Liver (tissue), 7 donors: ENCODE measurements at regions not wholly inside any gene's neighbourhood (a gene's known extent, or its start where the extent isn't known, plus 50 kb on each side); places are given as distances from the start of the nearest gene placed in this dataset.

Source experiments
- DNase-seq: peaks from one replicate; pipeline ENCODE4 v3.0.0-alpha.2; 2017; ENCODE audit warnings: low spot score
- H3K27ac ChIP-seq, 2 donors: one replicate each; pipeline ENCODE4 v1.7.0; 2013; ENCODE audit warnings: inconsistent platforms in 2 of 2, low read length in 2 of 2, control low read depth in 1 of 2, low read depth in 1 of 2, mild to moderate bottlenecking in 1 of 2
- H3K27me3 ChIP-seq, 4 donors: one replicate each; pipeline versions ENCODE4 v1.6.1 to v1.7.0; 2013; ENCODE audit warnings: low read length in 3 of 4, inconsistent platforms in 1 of 4, mild to moderate bottlenecking in 1 of 4, moderate library complexity in 1 of 4; ENCODE audit not compliant: control insufficient read depth in 4 of 4, insufficient read depth in 4 of 4
- H3K36me3 ChIP-seq, 4 donors: one replicate each; pipeline versions ENCODE4 v1.6.1 to v1.7.0; 2013; ENCODE audit warnings: low read length in 3 of 4, mild to moderate bottlenecking in 3 of 4, low read depth in 1 of 4, moderate library complexity in 1 of 4; ENCODE audit not compliant: control insufficient read depth in 4 of 4, insufficient read depth in 3 of 4
- H3K4me1 ChIP-seq, 4 donors: one replicate each; pipeline versions ENCODE4 v1.6.1 to v1.7.0; 2013; ENCODE audit warnings: low read length in 3 of 4, mild to moderate bottlenecking in 3 of 4, moderate library complexity in 1 of 4; ENCODE audit not compliant: control insufficient read depth in 4 of 4, insufficient read depth in 4 of 4
- H3K4me3 ChIP-seq, 3 donors: one replicate each; pipeline versions ENCODE4 v1.6.1 to v1.7.0; 2013; ENCODE audit warnings: low read length in 3 of 3, control low read depth in 1 of 3, low read depth in 1 of 3, mild to moderate bottlenecking in 1 of 3
- H3K9ac ChIP-seq, 2 donors: one replicate each; pipeline ENCODE4 v1.7.0; 2013; ENCODE audit warnings: low read length in 2 of 2, mild to moderate bottlenecking in 2 of 2, moderate library complexity in 2 of 2, control low read depth in 1 of 2, low read depth in 1 of 2
- H3K9me3 ChIP-seq, 4 donors: one replicate each; pipeline versions ENCODE4 v1.6.1 to v1.7.0; 2013; ENCODE audit warnings: low read length in 3 of 4; ENCODE audit not compliant: control insufficient read depth in 4 of 4
- EGR1 ChIP-seq, 2 donors: IDR thresholded peaks; 2 replicates each; pipeline ENCODE4 v1.6.1; 2016 to 2018; ENCODE audit warnings: antibody characterized with exemption in 2 of 2, low read depth in 2 of 2
- FOXA1 ChIP-seq: IDR thresholded peaks from 2 replicates; pipeline ENCODE4 v1.6.1; 2016; ENCODE audit warnings: antibody characterized with exemption
- GABPA ChIP-seq, 2 donors: IDR thresholded peaks in 1 of 2; conservative IDR thresholded peaks in 1 of 2; 2 replicates each; pipeline ENCODE4 v1.6.1; 2016; ENCODE audit warnings: antibody characterized with exemption in 2 of 2, mild to moderate bottlenecking in 1 of 2, moderate library complexity in 1 of 2
- HNF4A ChIP-seq, 2 donors: conservative IDR thresholded peaks; 2 replicates each; pipeline ENCODE4 v1.6.1; 2016; ENCODE audit warnings: antibody characterized with exemption in 2 of 2, mild to moderate bottlenecking in 2 of 2
- HNF4G ChIP-seq: IDR thresholded peaks from 2 replicates; pipeline ENCODE4 v1.6.1; 2016; ENCODE audit warnings: antibody characterized with exemption
- JUND ChIP-seq, 2 donors: IDR thresholded peaks; 2 replicates each; pipeline ENCODE4 v1.6.1; 2016; ENCODE audit warnings: antibody characterized with exemption in 2 of 2
- NR2F2 ChIP-seq: IDR thresholded peaks from 2 replicates; pipeline ENCODE4 v1.6.1; 2016; ENCODE audit warnings: antibody characterized with exemption
- RAD21 ChIP-seq, 2 donors: IDR thresholded peaks; 2 replicates each; pipeline ENCODE4 v1.6.1; 2016; ENCODE audit warnings: antibody characterized with exemption in 2 of 2, mild to moderate bottlenecking in 2 of 2
- YY1 ChIP-seq: IDR thresholded peaks from 2 replicates; pipeline ENCODE4 v1.6.1; 2016; ENCODE audit warnings: antibody characterized with exemption, mild to moderate bottlenecking
- WGBS: extraction: QIAGEN DNeasy Blood & Tissue Kit; methylation state at CpG from one replicate; pipeline ENCODE4 v1.1.7; 2013; 5-methylcytosine and 5-hydroxymethylcytosine counted together
- TF ChIP-seq, protein P1 (sequence below): IDR thresholded peaks from 2 replicates; pipeline ENCODE4 v1.6.1; 2016; ENCODE audit warnings: antibody characterized with exemption
- TF ChIP-seq, protein P2 (sequence below): IDR thresholded peaks from 2 replicates; pipeline ENCODE4 v1.6.1; 2016; ENCODE audit warnings: antibody characterized with exemption
- TF ChIP-seq, protein P3 (sequence below): IDR thresholded peaks from 2 replicates; pipeline ENCODE4 v1.6.1; 2016; ENCODE audit warnings: antibody characterized with exemption
- donor health status: healthy.
- donor health status: healthy.
- donor health status: healthy.
- donor health status: healthy.

DNA sequence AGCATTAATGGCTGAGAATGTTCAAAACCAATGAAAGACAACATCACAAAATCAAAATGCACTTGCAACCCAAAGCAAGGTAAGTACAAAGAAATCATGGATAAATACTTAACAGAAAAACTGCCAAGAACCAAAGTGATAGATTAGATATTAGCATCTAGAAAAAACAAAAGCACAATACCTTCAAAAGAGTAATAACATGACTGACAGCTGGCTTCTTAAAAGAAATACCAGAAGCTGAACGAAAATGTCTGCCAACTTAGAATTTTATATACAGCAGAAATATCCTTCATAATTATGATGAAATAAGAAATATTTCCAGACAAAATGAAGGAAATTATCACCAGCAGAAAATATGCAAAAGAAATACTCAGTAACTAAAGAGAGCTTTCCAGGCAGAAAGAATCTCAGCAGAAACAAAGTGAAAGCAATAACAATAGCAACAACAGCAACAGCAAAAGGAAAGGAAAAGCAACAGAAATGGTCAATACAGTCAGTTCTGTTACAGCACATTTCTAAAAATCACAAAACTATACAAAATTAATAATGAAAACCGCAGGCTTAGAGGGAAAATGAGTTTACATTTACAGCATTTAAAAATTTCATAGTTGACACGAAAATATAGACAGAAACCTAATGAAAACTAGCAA is 121.5 kb upstream of the MAN1A1 start:
- Histone ChIP-seq H3K9me3 (no peaks in the 10 kb centered on the region), H3K4me3 (no peak overlapping the region), H3K27me3 (no peaks in the 10 kb centered on the region), H3K4me1 (no peaks in the 10 kb centered on the region), H3K27ac (no peak overlapping the region), H3K36me3 (no peaks in the 10 kb centered on the region), H3K9ac (no peak overlapping the region)
- 53% methylated on average over 3 of the region's 3 CpGs for WGBS
- TF ChIP-seq, protein P1, sequence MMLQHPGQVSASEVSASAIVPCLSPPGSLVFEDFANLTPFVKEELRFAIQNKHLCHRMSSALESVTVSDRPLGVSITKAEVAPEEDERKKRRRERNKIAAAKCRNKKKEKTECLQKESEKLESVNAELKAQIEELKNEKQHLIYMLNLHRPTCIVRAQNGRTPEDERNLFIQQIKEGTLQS: no peak
- TF ChIP-seq, protein P2, sequence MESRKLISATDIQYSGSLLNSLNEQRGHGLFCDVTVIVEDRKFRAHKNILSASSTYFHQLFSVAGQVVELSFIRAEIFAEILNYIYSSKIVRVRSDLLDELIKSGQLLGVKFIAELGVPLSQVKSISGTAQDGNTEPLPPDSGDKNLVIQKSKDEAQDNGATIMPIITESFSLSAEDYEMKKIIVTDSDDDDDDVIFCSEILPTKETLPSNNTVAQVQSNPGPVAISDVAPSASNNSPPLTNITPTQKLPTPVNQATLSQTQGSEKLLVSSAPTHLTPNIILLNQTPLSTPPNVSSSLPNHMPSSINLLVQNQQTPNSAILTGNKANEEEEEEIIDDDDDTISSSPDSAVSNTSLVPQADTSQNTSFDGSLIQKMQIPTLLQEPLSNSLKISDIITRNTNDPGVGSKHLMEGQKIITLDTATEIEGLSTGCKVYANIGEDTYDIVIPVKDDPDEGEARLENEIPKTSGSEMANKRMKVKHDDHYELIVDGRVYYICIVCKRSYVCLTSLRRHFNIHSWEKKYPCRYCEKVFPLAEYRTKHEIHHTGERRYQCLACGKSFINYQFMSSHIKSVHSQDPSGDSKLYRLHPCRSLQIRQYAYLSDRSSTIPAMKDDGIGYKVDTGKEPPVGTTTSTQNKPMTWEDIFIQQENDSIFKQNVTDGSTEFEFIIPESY: no peak
- no peak for TF ChIP-seq EGR1 (IDR thresholded peaks at IDR 0.05; ENCODE audit: low read depth in 2 of 2)
- TF ChIP-seq JUND (IDR thresholded peaks at IDR 0.05): no peak
- no peak for TF ChIP-seq HNF4A (conservative IDR thresholded peaks at IDR 0.05)
- no peak for TF ChIP-seq NR2F2
- TF ChIP-seq RAD21 (IDR thresholded peaks at IDR 0.05): no peak
- no peak for TF ChIP-seq GABPA (IDR thresholded peaks at IDR 0.05 in 1 of 2, conservative IDR thresholded peaks at IDR 0.05 in 1 of 2)
- DNase-seq: no peak

DNA sequence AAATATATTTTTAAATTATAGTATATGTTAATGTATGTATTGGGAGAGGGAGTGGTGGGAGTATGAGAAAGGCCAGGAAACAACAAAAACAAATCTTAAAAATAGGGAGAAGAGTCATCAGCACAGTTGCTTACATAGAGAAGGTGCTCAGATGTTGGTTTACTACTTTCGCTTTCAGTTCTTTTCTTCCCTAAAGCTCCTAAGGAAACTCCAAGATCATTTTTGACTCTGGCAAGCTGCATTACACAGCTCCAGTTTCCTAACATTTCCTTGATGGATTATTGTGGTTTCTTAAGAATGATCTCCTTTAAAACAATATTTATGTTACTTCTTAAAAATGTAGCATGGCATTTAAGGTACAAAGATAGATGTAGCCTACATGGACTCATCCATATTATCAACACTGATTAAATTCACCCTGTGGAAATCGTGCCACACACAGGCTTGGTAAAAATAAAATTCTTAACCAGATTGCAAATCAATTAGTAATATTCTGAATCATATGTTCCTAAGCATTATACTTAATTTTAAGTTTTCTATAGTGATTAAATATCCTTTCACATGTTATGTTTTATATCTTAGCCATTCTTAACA is 118.0 kb upstream of the MAN1A1 start:
- TF ChIP-seq, protein P3, sequence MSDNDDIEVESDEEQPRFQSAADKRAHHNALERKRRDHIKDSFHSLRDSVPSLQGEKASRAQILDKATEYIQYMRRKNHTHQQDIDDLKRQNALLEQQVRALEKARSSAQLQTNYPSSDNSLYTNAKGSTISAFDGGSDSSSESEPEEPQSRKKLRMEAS: no peak
- TF ChIP-seq JUND (IDR thresholded peaks at IDR 0.05) (no peak), HNF4G (no peak), FOXA1 (no peak)
- TF ChIP-seq, protein P2: no peak
- no peak overlapping the region for H3K27ac ChIP-seq
- H3K36me3 ChIP-seq: no peaks in the 10 kb centered on the region
- H3K27me3 ChIP-seq: no peaks in the 10 kb centered on the region
- no peaks in the 10 kb centered on the region for H3K9me3 ChIP-seq
- WGBS: 64% methylated on average over 2 of the region's 2 CpGs
- peak overlapping the region in 1 of 2 donors; percentile 29 for H3K9ac ChIP-seq
- no peaks in the 10 kb centered on the region for H3K4me1 ChIP-seq
- H3K4me3 ChIP-seq: peak overlapping the region in 1 of 3 donors; percentile 45
- no peak for DNase-seq

DNA sequence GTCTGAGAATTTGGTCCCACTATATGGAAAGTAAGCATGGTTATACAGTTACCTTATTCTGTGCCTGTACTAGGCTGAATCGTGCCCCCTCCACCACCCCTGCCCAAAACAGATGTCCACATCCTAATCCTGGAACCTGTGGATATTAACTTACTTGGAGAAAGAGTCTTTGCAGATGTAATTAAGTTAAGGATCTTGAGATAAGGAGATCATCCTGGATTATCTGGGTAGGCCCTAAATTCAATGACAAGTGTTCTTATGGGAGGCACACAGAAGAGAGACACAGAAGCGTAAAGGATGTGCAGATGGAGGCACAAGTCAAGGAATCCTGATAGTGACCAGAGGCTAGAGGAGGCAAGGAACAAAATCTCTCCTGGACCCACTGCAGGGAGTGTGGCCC is 116.7 kb upstream of the MAN1A1 start:
- TF ChIP-seq YY1 (no peak), HNF4A (conservative IDR thresholded peaks at IDR 0.05) (no peak)
- H3K9me3 ChIP-seq: no peaks in the 10 kb centered on the region
- DNase-seq: no peak
- H3K27ac ChIP-seq: no peak overlapping the region
- no peaks in the 10 kb centered on the region for H3K27me3 ChIP-seq
- no peak overlapping the region for H3K4me3 ChIP-seq
- H3K36me3 ChIP-seq: no peaks in the 10 kb centered on the region
- WGBS: 98% methylated on average over 2 of the region's 2 CpGs
- no peak overlapping the region for H3K9ac ChIP-seq
- no peaks in the 10 kb centered on the region for H3K4me1 ChIP-seq
